ENCODE measurements at regions not wholly inside any gene's neighbourhood (a gene's known extent, or its start where the extent isn't known, plus 50 kb on each side); places are given as distances from the start of the nearest gene placed in this dataset.
A peak's percentile ranks its signal among the peaks of the same experiment; 100 is the strongest.

GRCh38 chr14:87874676-87875075, 118.3 kb downstream of the GALC start:
- Histone ChIP-seq H3K27ac (ENCODE audit: insufficient read depth, low read depth, low read length) (peak overlapping the region; percentile 92), H4K20me1 (replicated peaks; ENCODE audit: control insufficient read depth, extremely low read depth, insufficient read depth, low read length) (no peaks in the 10 kb centered on the region), H3K36me3 (ENCODE audit: control insufficient read depth in 2 of 2, extremely low read depth in 1 of 2, insufficient read depth in 2 of 2, low read length in 2 of 2) (no peaks in the 10 kb centered on the region), H3K79me2 (ENCODE audit: control insufficient read depth, insufficient read depth, low read length) (no peaks in the 10 kb centered on the region), H3K9ac (replicated peaks; ENCODE audit: extremely low read depth, insufficient read depth, low read length) (no peak overlapping the region), H3K9me1 (replicated peaks; ENCODE audit: control insufficient read depth, extremely low read depth, insufficient read depth, low read length) (no peaks in the 10 kb centered on the region), H3K4me1 (ENCODE audit: control insufficient read depth, extremely low read depth, insufficient read depth, low read length) (peaks cover 24% of the 10 kb centered on the region), H3K9me3 (replicated peaks; ENCODE audit: control insufficient read depth, insufficient read depth, low read length) (no peaks in the 10 kb centered on the region), H3K4me3 (replicated peaks in 1 of 3; ENCODE audit: insufficient read depth in 1 of 3, low read depth in 1 of 3, low read length in 3 of 3) (no peak overlapping the region), H2AFZ (ENCODE audit: low read depth, low read length) (no peak overlapping the region), H3K4me2 (ENCODE audit: insufficient read depth, low read length) (no peak overlapping the region), H3K27me3 (ENCODE audit: control insufficient read depth in 2 of 2, insufficient read depth in 2 of 2, low read length in 2 of 2) (no peaks in the 10 kb centered on the region)
- no peak for DNase-seq (ENCODE audit: low read depth, low spot score)
- TF ChIP-seq, protein P1, sequence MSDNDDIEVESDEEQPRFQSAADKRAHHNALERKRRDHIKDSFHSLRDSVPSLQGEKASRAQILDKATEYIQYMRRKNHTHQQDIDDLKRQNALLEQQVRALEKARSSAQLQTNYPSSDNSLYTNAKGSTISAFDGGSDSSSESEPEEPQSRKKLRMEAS (IDR thresholded peaks at IDR 0.05; ENCODE audit: insufficient read depth, insufficient read length) = no peak
- TF ChIP-seq POLR2AphosphoS5 (IDR thresholded peaks at IDR 0.05; ENCODE audit: insufficient read depth, low read depth, low read length) = no peak
- no peak for TF ChIP-seq POLR2A (IDR thresholded peaks at IDR 0.05; ENCODE audit: low read depth, low read length)
- no peak for TF ChIP-seq FOS (IDR thresholded peaks at IDR 0.05; ENCODE audit: borderline replicate concordance, insufficient read depth, low read length)
- no peak for TF ChIP-seq JUN (IDR thresholded peaks at IDR 0.05; ENCODE audit: borderline replicate concordance, insufficient read depth, insufficient read length, low read depth)
- TF ChIP-seq GATA2 (IDR thresholded peaks at IDR 0.05; ENCODE audit: insufficient read depth, insufficient read length, low read depth, low read length) = no peak
- TF ChIP-seq MYC (IDR thresholded peaks at IDR 0.05; ENCODE audit: low read depth, low read length) = no peak
- no peak for TF ChIP-seq EZH2 (IDR thresholded peaks at IDR 0.05; ENCODE audit: borderline replicate concordance, low read depth, low read length, severe bottlenecking)
- TF ChIP-seq CTCF (IDR thresholded peaks at IDR 0.05; ENCODE audit: extremely low read depth in 1 of 2, insufficient read depth in 1 of 2, low read depth in 1 of 2, low read length in 2 of 2) = no peak
- dilution Hi-C loops (cut with MboI; ENCODE audit: extremely low pct_ligation_motif_present, low sequenced_read_pairs) = no loop called here
- ChIA-PET POLR2A (no interaction called here), CTCF (no interaction called here)
- FAIRE-seq = no peak
- BruUV-seq (replicated peaks) = no TSS peak
- intact Hi-C loops (cut with micrococcal nuclease) = no loop called here
